H1 (cell line): ENCODE measurements at regions not wholly inside any gene's neighbourhood (a gene's known extent, or its start where the extent isn't known, plus 50 kb on each side); places are given as distances from the start of the nearest gene placed in this dataset.

ENCODE experiments used
- FOSL1 ChIP-seq: IDR thresholded peaks from 2 replicates; pipeline ENCODE4 v1.6.1; 2011; ENCODE audit warnings: mild to moderate bottlenecking, low read depth, low read length, moderate library complexity; ENCODE audit not compliant: insufficient read depth
- RAD21 ChIP-seq, 2 experiments: IDR thresholded peaks in 1 of 2; conservative IDR thresholded peaks in 1 of 2; 2 replicates each; pipeline ENCODE4 v1.6.1; 2011; ENCODE audit warnings: low read depth in 2 of 2, low read length in 2 of 2, improper control_type of control experiment in 1 of 2, inconsistent platforms in 1 of 2, mild to moderate bottlenecking in 1 of 2, moderate library complexity in 1 of 2
- TF ChIP-seq, protein P1 (sequence below): fragments of 300-600 bp; sonication (generic); IDR thresholded peaks from 2 replicates; pipeline ENCODE4 v1.7.1; 2012; ENCODE audit warnings: low read length, moderate library complexity, mild to moderate bottlenecking, inconsistent platforms; ENCODE audit not compliant: insufficient replicate concordance

DNA sequence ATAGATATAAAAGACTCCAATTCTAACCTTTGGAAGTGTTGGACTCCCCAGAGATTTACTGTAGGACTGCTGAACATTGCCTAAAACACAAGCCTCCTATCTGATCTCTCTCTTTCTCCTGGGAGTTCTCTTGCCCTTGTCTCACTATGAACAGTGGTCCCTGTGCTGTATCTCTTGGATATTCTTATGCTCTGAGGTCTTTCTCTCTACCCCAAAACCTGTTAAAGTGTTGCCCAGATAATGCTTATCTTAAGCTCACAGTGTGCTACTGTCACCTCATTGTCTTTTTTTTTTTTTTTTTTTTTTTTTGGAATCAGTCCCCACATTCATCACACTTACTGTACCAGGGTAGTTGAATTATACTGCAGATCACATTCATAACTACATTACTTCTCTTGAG lies 131.0 kb upstream of the CBLB start (continued):
- TF ChIP-seq, protein P1, sequence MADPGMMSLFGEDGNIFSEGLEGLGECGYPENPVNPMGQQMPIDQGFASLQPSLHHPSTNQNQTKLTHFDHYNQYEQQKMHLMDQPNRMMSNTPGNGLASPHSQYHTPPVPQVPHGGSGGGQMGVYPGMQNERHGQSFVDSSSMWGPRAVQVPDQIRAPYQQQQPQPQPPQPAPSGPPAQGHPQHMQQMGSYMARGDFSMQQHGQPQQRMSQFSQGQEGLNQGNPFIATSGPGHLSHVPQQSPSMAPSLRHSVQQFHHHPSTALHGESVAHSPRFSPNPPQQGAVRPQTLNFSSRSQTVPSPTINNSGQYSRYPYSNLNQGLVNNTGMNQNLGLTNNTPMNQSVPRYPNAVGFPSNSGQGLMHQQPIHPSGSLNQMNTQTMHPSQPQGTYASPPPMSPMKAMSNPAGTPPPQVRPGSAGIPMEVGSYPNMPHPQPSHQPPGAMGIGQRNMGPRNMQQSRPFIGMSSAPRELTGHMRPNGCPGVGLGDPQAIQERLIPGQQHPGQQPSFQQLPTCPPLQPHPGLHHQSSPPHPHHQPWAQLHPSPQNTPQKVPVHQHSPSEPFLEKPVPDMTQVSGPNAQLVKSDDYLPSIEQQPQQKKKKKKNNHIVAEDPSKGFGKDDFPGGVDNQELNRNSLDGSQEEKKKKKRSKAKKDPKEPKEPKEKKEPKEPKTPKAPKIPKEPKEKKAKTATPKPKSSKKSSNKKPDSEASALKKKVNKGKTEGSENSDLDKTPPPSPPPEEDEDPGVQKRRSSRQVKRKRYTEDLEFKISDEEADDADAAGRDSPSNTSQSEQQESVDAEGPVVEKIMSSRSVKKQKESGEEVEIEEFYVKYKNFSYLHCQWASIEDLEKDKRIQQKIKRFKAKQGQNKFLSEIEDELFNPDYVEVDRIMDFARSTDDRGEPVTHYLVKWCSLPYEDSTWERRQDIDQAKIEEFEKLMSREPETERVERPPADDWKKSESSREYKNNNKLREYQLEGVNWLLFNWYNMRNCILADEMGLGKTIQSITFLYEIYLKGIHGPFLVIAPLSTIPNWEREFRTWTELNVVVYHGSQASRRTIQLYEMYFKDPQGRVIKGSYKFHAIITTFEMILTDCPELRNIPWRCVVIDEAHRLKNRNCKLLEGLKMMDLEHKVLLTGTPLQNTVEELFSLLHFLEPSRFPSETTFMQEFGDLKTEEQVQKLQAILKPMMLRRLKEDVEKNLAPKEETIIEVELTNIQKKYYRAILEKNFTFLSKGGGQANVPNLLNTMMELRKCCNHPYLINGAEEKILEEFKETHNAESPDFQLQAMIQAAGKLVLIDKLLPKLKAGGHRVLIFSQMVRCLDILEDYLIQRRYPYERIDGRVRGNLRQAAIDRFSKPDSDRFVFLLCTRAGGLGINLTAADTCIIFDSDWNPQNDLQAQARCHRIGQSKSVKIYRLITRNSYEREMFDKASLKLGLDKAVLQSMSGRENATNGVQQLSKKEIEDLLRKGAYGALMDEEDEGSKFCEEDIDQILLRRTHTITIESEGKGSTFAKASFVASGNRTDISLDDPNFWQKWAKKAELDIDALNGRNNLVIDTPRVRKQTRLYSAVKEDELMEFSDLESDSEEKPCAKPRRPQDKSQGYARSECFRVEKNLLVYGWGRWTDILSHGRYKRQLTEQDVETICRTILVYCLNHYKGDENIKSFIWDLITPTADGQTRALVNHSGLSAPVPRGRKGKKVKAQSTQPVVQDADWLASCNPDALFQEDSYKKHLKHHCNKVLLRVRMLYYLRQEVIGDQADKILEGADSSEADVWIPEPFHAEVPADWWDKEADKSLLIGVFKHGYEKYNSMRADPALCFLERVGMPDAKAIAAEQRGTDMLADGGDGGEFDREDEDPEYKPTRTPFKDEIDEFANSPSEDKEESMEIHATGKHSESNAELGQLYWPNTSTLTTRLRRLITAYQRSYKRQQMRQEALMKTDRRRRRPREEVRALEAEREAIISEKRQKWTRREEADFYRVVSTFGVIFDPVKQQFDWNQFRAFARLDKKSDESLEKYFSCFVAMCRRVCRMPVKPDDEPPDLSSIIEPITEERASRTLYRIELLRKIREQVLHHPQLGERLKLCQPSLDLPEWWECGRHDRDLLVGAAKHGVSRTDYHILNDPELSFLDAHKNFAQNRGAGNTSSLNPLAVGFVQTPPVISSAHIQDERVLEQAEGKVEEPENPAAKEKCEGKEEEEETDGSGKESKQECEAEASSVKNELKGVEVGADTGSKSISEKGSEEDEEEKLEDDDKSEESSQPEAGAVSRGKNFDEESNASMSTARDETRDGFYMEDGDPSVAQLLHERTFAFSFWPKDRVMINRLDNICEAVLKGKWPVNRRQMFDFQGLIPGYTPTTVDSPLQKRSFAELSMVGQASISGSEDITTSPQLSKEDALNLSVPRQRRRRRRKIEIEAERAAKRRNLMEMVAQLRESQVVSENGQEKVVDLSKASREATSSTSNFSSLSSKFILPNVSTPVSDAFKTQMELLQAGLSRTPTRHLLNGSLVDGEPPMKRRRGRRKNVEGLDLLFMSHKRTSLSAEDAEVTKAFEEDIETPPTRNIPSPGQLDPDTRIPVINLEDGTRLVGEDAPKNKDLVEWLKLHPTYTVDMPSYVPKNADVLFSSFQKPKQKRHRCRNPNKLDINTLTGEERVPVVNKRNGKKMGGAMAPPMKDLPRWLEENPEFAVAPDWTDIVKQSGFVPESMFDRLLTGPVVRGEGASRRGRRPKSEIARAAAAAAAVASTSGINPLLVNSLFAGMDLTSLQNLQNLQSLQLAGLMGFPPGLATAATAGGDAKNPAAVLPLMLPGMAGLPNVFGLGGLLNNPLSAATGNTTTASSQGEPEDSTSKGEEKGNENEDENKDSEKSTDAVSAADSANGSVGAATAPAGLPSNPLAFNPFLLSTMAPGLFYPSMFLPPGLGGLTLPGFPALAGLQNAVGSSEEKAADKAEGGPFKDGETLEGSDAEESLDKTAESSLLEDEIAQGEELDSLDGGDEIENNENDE, result no peak
- no peak for TF ChIP-seq RAD21 (IDR thresholded peaks at IDR 0.05 in 1 of 2, conservative IDR thresholded peaks at IDR 0.05 in 1 of 2; ENCODE audit: low read depth in 2 of 2, low read length in 2 of 2)
- no peak for TF ChIP-seq FOSL1
- TF ChIP-seq, all 59 proteins: peak for 0
